Right lobe of liver (tissue), 4 donors: ENCODE measurements at regions not wholly inside any gene's neighbourhood (a gene's known extent, or its start where the extent isn't known, plus 50 kb on each side); places are given as distances from the start of the nearest gene placed in this dataset.

Source experiments
- CTCF ChIP-seq, 4 donors: fragments of 200-600 bp in 3 of 4; fragments of 450-650 bp in 1 of 4; IDR thresholded peaks; one replicate each; pipeline versions ENCODE4 v1.5.1 to v1.8.0; 2016 to 2022; ENCODE audit warnings: antibody characterized with exemption in 4 of 4, mild to moderate bottlenecking in 2 of 4
- POLR2A ChIP-seq: fragments of 450-650 bp; IDR thresholded peaks from one replicate; pipeline ENCODE4 v1.6.1; 2017; ENCODE audit warnings: antibody characterized with exemption, mild to moderate bottlenecking
- donor health status: DM: no; HTN: no; CAD: no.
- donor health status: DM: no; HTN: no; CAD: no.
- donor health status: DM: no; HTN: yes; CAD: no.

GRCh38 chr13:62357887-62358645, 942.4 kb upstream of the PCDH20 start:
- TF ChIP-seq CTCF (IDR thresholded peaks at IDR 0.05), result peak in 2 of 4 donors; percentile 6 to 33
- TF ChIP-seq POLR2A, result no peak
